Erythroblast (primary cell): ENCODE measurements at regions not wholly inside any gene's neighbourhood (a gene's known extent, or its start where the extent isn't known, plus 50 kb on each side); places are given as distances from the start of the nearest gene placed in this dataset.

Source experiments
- GATA1 ChIP-seq: IDR thresholded peaks from 2 replicates; pipeline ENCODE4 v1.6.1; 2011; ENCODE audit warnings: low read depth, mild to moderate bottlenecking, control low read depth, low read length, moderate library complexity
- POLR2A ChIP-seq: IDR thresholded peaks from 2 replicates; pipeline ENCODE4 v1.6.1; 2011; ENCODE audit warnings: mild to moderate bottlenecking, low read length

GRCh38 chr2:100753444-100753843 is 66.5 kb upstream of the NPAS2 start:
- TF ChIP-seq POLR2A (no peak), GATA1 (no peak)
